Ovary (tissue), 7 donors: ENCODE measurements at regions not wholly inside any gene's neighbourhood (a gene's known extent, or its start where the extent isn't known, plus 50 kb on each side); places are given as distances from the start of the nearest gene placed in this dataset.

Experiments
- DNase-seq, 5 donors: peaks; one replicate each; pipeline ENCODE4 v3.0.0-alpha.2; 2019 to 2020
- H3K27ac ChIP-seq, 2 donors: fragments of 200-600 bp; one replicate each; pipeline versions ENCODE4 v1.5.1 to v1.8.0; 2019 to 2022
- H3K27me3 ChIP-seq: fragments of 200-600 bp; one replicate; pipeline ENCODE4 v1.8.0; 2022
- H3K36me3 ChIP-seq: fragments of 200-600 bp; sonication (generic); one replicate; pipeline ENCODE4 v1.5.1; 2019
- H3K4me1 ChIP-seq: one replicate; pipeline ENCODE4 v1.8.1; 2013; ENCODE audit warnings: mild to moderate bottlenecking, moderate library complexity; ENCODE audit not compliant: insufficient read depth
- H3K4me3 ChIP-seq: fragments of 200-600 bp; sonication (generic); one replicate; pipeline ENCODE4 v1.5.1; 2017
- H3K9me3 ChIP-seq, 2 donors: fragments of 200-600 bp in 1 of 2; sonication (generic) in 1 of 2; one replicate each; pipeline versions ENCODE4 v1.5.1 to v1.8.1; 2013 to 2019; ENCODE audit warnings: mild to moderate bottlenecking in 1 of 2, moderate library complexity in 1 of 2
- CTCF ChIP-seq, 3 donors: fragments of 450-650 bp in 2 of 3; fragments of 200-600 bp in 1 of 3; IDR thresholded peaks; one replicate each; pipeline versions ENCODE4 v1.5.1 to v1.8.0; 2016 to 2022; ENCODE audit warnings: antibody characterized with exemption in 3 of 3, mild to moderate bottlenecking in 1 of 3
- EP300 ChIP-seq: sonication (generic); formaldehyde crosslinking; IDR thresholded peaks from one replicate; pipeline ENCODE4 v1.6.1; 2017; ENCODE audit warnings: antibody characterized with exemption
- POLR2A ChIP-seq: fragments of 450-650 bp; IDR thresholded peaks from one replicate; pipeline ENCODE4 v1.6.1; 2017; ENCODE audit warnings: antibody characterized with exemption, mild to moderate bottlenecking, moderate library complexity
- WGBS, 3 donors: extraction: QIAGEN DNeasy Blood & Tissue Kit in 1 of 3; methylation state at CpG; one replicate each; pipeline versions ENCODE4 v1.1.5 to v1.1.7; 2013 to 2017; 5-methylcytosine and 5-hydroxymethylcytosine counted together
- intact Hi-C, 4 donors: fragments of 100-400 bp; cut with DNase I; formaldehyde crosslinking; loops; one replicate each; pipeline versions ENCODE4 v1.11.0 to v1.15.1; 2022 to 2023
- donor health status: DM: no; HTN: no; CAD: no; lungs with moderate emphysema.
- donor health status: DM: no; HTN: no; CAD: no.
- donor health status: Bipolar disorder and iron deficiency.
- donor health status: DM: no; HTN: no; CAD: no.
- donor health status: DM: yes; HTN: yes; CAD: no.

- TF ChIP-seq EP300 (no peak), POLR2A (no peak), CTCF (IDR thresholded peaks at IDR 0.05) (no peak)
- Histone ChIP-seq H3K27ac (no peak overlapping the region), H3K9me3 (no peaks in the 10 kb centered on the region), H3K27me3 (no peaks in the 10 kb centered on the region), H3K4me3 (no peak overlapping the region), H3K4me1 (peaks cover 4% of the 10 kb centered on the region), H3K36me3 (no peaks in the 10 kb centered on the region)
- intact Hi-C loops: no loop called here
- DNase-seq: no peak
Measured at GRCh38 chr10:31615129-31615528, 296.1 kb downstream of the ZEB1 start.

- 96 to 99% (median 96%) methylated on average over 1 of the region's 1 CpG for WGBS, 3 donors
- Histone ChIP-seq H3K27me3 (no peaks in the 10 kb centered on the region), H3K4me1 (peaks cover 4% of the 10 kb centered on the region), H3K4me3 (no peak overlapping the region), H3K27ac (no peak overlapping the region), H3K36me3 (no peaks in the 10 kb centered on the region), H3K9me3 (no peaks in the 10 kb centered on the region)
- DNase-seq: no peak
- intact Hi-C loops: no loop called here
- no peak for TF ChIP-seq CTCF (IDR thresholded peaks at IDR 0.05)
Measured at GRCh38 chr10:31614611-31615010, 295.6 kb downstream of the ZEB1 start.

GRCh38 chr10:31612082-31612481, 293.1 kb downstream of the ZEB1 start:
- no peak for TF ChIP-seq EP300
- no peak for TF ChIP-seq POLR2A
- no peak for TF ChIP-seq CTCF (IDR thresholded peaks at IDR 0.05)
- no peaks in the 10 kb centered on the region for H3K4me1 ChIP-seq
- no peaks in the 10 kb centered on the region for H3K27me3 ChIP-seq
- 72 to 76% (median 73%) methylated on average over 4 of the region's 4 CpGs for WGBS, 3 donors
- no peak overlapping the region for H3K27ac ChIP-seq
- H3K4me3 ChIP-seq: no peak overlapping the region
- H3K9me3 ChIP-seq: no peaks in the 10 kb centered on the region
- DNase-seq: no peak
- no peaks in the 10 kb centered on the region for H3K36me3 ChIP-seq
- intact Hi-C loops: no loop called here

GRCh38 chr10:31611161-31611560, 292.1 kb downstream of the ZEB1 start:
- DNase-seq: no peak
- H3K4me3 ChIP-seq: no peak overlapping the region
- H3K27ac ChIP-seq: no peak overlapping the region
- WGBS, 3 donors: 93 to 95% (median 94%) methylated on average over 7 of the region's 7 CpGs
- no peaks in the 10 kb centered on the region for H3K36me3 ChIP-seq
- H3K27me3 ChIP-seq: no peaks in the 10 kb centered on the region
- intact Hi-C loops: no loop called here
- no peaks in the 10 kb centered on the region for H3K4me1 ChIP-seq
- H3K9me3 ChIP-seq: no peaks in the 10 kb centered on the region
- TF ChIP-seq POLR2A (no peak), EP300 (no peak)

GRCh38 chr10:31607481-31607880, 288.5 kb downstream of the ZEB1 start:
- Histone ChIP-seq H3K36me3 (no peaks in the 10 kb centered on the region), H3K4me3 (no peak overlapping the region), H3K9me3 (no peaks in the 10 kb centered on the region), H3K4me1 (peaks cover 6% of the 10 kb centered on the region), H3K27ac (no peak overlapping the region), H3K27me3 (no peaks in the 10 kb centered on the region)
- TF ChIP-seq EP300 (no peak), CTCF (IDR thresholded peaks at IDR 0.05) (no peak), POLR2A (no peak)
- 81 to 86% (median 84%) methylated on average over 3 of the region's 3 CpGs for WGBS, 3 donors
- no peak for DNase-seq
- intact Hi-C loops: loop anchor here in 1 of 4 donors (10.0 kb wide), 1 partner anchor 293 kb away; the partner anchor contains the start of gene ZEB1
